HG02642 (cell line): ENCODE measurements at regions not wholly inside any gene's neighbourhood (a gene's known extent, or its start where the extent isn't known, plus 50 kb on each side); places are given as distances from the start of the nearest gene placed in this dataset.
"Not testable (repeated sequence)": the region's sequence is repeated elsewhere in the genome, so short reads cannot be mapped to it uniquely, and the experiment has no call there.

Experiments used
- ATAC-seq: cut with Tn5 transposase; IDR thresholded peaks from one replicate; pipeline ENCODE4 v1.9.1; 2021; ENCODE audit warnings: mild to moderate bottlenecking; ENCODE audit not compliant: unreplicated experiment, poor library complexity

DNA sequence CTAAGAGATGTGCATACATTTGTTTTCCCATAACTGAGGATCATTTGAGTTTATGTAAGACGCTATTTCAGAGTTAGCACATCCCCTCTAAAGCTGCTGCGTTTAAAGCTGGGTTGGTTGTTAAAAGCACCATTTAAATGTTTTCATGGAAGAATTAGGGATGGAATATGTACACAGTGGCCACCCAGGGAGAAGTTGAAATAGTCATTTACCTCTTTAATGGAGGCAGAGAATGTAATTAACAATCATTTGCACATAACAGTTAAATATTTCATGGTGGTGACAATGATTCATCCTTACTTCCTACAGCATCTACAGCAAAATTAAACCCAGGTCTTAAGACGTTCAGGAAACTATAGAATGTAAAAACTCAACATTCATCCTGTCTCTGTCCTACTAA is 100.3 kb downstream of the KIF4B start:
- no peak for ATAC-seq

GRCh38 chr5:155114655-155115054 is 101.1 kb downstream of the KIF4B start:
- no peak for ATAC-seq

DNA sequence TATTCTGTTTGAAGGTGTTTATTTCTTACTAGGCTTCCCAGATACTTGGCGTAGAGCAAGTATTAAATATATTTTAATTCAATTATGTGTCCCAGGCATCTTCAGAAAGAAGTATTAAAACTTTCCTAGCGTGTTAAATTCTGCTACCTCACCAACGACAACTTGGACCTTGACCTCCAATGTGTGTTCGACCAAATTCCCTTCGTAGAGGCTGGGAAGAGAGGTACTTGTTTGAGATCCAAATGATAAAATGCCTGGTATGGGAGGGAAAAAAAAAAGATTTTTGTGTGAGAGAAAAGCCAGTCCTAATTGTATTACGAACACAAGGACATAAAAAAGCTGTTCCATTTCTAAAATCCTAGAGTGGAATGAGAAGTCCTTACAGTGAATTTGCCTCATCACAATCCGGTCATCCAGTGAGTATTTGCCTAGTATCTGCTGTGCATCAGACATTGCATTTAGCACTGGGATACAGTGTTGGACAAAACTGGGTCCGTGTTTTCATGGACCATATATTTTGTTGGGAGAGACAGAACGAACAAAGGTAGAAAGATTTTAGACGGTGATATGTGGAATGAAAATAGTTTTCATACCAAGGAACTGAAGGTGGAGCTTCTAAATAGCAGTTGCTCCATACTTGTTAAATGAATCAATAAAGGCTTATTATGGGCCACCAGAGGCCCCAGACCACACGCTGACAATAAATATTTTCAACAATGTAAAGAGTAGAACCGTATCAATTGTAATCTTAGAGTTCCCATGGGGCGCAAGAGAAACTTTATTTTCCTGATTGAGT is 103.1 kb downstream of the KIF4B start:
- ATAC-seq: no peak

DNA sequence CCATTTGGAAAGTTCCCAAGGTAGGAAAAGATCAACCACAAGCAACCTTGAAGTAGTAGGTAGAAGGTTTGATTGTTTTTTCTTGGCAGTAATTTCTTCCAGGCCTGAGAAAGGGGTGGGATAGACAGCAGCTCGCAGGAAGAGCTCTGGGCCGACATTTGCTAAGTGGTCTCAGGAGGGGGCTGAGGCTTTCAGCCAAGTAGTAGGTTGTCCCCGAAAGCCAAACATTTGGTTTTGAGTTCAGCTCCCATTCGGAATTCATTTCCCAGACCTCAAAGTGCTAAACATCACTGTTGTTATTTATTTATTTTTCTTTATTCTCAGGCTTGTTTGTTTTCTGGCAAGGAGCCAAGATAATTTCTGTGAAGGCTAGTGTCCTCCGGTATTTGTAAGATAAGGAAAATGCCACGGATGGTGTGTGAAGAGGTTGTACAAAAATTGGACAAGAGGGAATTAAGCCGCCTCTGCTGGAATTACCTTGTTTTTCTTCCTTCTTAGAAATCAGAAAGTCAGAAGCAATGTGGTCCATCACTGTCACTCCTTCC is 112.1 kb downstream of the KIF4B start:
- ATAC-seq: no peak

- no peak for ATAC-seq
Measured at GRCh38 chr5:155126573-155126972, 113.0 kb downstream of the KIF4B start.

GRCh38 chr5:155127552-155127951 is 114.0 kb downstream of the KIF4B start:
- no peak for ATAC-seq

DNA sequence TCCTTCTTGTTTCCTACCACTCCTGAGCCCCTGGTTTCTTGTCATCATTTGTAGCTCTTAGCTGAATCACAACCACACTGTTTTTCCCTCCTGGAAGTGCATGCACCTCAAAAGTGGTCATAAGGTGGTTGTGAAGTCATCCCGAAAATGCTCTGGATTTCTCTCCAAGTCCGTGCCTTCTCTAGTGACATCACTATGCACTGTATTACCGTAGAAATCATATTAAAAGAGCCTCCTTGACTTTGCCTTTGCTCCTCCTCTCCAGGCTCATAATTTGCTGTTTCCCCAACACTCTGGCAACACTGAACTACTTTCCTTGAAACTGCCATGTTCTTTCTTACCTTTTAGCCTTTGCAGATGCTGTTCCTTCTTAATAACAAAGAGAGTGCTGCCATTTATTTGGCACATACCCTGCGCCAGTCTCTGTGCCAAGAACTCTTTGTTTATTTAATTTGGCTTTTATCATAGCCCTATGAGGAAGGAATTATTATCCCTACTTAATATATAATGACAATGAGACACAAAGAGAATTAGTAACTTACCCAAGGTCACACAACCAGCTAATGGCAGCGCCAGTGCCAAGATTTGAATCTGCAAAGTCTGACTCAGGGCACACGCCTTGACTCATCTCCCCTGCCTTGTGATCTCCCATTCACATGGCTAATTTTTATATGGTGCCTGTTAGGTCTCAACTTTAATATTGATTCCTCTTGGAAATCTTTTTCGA is 115.4 kb downstream of the KIF4B start:
- ATAC-seq: no peak

- ATAC-seq: no peak
Measured at GRCh38 chr5:155129513-155129880, 115.9 kb downstream of the KIF4B start.

- no peak for ATAC-seq
Measured at GRCh38 chr5:155134130-155134529, 120.6 kb downstream of the KIF4B start.

DNA sequence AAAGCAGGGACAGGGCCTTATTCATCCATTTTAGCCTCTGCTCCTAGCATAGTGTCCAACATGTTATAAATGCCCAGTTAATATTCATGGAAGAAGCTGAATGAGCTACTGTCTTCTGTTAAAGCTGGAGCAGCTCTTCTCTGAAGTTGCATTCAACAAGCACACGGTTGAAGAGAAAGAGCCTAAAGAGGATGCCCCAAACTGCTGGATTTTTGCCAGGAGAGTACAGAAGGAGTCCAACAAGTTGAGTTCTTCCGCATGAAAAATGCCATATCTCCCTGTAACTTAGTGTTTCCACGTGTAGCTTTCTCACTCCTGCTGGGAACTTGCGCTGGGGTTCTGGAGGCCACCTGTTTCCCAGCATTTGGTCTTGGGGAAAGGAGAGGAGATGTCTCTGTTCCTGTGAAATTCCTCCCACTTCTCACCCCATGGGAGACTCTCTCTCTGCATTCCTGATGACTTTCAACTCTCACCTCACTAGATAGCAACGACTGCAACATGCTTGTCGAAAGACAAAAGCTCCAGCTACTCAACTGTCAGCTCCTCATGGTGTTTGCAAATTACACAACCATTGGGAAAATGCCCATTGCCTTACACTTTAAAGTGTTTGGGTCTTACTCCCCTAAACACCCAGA is 122.8 kb downstream of the KIF4B start:
- no peak for ATAC-seq

DNA sequence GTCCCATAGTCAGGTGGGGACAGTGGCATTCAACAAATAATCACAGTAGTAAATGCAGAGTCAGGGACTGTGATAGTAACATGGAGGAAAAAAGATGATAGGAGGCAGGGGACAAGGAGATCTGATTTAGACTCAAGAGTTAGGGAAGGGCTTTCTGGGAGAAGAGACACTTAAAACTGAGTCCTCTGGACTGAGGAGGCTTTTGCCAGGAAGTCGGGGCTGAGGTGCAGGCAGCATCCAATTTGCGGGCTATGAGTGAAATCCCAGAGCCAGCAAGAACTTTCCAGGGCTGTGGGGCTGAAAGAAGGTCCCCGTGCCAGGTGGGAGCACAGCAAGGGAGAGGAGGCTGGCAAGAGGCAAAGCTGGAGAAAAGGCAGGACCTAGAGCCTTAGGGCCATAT is 124.1 kb downstream of the KIF4B start:
- no peak for ATAC-seq

GRCh38 chr5:155140646-155141045 is 127.1 kb downstream of the KIF4B start:
- no peak for ATAC-seq

GRCh38 chr5:155144956-155145355 is 131.4 kb downstream of the KIF4B start:
- ATAC-seq: no peak

DNA sequence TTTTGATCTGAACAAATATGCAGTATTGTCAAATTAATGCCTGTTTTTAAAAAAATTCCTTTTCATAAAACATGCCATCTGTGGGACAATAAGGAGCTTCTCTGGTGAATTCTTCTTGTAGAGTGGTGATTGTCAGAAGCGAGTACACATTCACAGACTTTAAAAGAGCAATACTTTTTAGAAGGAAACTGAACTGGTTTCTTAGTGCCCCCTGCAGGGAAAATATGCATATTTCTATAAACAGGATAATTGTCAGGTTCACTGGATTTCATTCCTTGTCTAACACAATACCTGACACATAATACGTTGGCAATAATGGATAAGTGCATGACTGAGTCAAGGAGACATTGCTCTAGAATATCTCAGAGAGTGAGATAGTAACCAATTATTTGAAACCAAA is 133.7 kb downstream of the KIF4B start:
- ATAC-seq: no peak

DNA sequence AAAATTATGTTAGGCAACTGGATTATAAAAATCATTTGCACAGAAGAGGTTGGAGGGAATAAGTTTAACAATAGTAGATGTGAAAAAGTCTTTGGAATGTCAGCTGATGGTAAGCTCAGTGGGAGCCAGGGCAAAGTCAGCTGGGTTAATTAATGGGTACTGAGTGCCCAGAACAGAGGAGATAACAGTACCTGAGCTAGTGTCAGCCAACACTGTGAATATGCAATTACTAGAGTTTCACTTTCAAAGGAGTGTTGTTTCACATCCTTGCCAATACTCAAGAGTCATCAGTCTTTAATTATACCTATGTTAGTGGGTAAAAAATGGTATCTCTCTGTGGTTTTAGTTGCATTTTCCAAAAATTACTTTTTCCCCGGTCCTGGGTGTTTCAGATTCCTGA is 135.1 kb downstream of the KIF4B start:
- ATAC-seq: no peak

DNA sequence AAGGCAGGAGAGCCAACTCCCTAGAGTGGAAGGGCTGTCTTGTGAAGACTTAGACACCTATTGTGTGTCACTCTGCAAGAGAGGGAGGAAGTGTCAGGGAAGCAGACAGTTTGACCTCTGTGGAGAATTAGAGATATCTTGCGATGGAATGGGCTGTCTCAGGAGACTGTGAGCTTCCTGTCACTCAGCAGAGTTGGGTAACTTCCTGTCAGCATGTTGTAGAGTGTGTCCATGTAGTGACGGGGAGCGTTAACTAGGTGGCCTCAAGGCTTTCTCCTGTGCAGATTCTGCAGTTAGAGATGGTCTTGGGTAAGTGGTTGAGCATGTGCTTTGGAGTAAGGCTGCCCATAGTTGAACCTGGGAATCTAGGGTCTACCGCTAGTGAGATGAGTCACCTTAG is 136.5 kb downstream of the KIF4B start:
- ATAC-seq: no peak

DNA sequence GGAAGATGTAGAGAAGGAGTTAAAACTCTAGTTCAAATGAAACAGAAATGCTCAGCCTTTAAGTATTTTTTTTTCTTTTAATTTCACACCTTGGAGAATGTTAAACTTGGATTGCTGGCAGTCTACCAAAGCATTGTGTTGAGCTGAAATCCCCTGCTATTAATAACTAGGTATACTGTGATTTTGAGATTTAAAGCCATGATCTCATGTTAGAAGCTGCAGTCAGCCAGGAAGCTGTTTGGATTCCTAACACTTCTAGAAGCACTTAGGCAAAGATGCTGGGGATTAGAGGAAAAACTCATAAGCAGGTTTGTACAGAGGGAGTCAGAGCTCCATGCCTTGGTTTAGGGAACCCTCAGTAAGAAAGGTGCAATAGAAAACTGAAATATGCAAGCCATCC is 141.4 kb downstream of the KIF4B start:
- no peak for ATAC-seq

- not testable (repeated sequence) for ATAC-seq
Measured at GRCh38 chr5:155163084-155163483, 149.5 kb downstream of the KIF4B start.

DNA sequence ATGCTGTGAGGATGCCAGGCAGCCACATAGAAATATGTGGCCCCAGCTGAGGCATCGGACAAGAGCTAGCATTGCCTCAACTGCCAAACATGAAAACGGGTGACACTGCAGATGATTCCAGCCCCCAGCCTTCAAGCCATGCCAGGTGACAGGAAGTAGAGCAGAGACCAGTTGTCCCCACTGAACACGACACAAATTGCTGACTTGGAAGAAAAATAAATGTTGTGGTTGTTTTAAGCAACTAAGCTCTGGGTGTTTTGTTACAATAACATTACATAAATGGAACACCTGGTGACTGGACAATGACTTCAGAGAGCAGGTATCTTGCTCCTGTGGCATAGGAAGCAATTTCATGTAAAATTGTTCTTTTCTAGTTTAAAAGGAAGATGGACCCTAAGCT is 154.2 kb downstream of the KIF4B start:
- no peak for ATAC-seq

- no peak for ATAC-seq
Measured at GRCh38 chr5:155181542-155181941, 168.0 kb downstream of the KIF4B start.

DNA sequence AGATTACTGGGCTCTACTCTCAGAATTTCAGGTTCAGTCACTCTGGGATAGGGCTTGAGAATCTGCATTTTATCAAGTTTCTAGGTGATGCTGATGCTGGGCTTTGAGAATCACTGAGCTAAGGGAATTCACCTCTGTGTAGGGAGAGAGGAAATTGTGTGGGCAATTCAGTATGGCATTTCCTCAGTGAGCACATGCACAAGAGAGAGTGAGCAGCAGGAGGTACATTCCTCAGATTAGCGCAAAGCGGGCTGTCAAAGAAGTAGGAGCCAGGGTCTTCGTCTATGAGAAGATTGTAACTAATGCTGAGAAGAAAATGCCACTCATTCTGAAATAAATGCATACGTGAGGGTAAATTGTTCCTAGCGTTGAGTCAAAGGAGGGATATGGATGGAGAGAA is 175.9 kb downstream of the KIF4B start:
- no peak for ATAC-seq
